Stromal cell of bone marrow (primary cell): ENCODE measurements at regions not wholly inside any gene's neighbourhood (a gene's known extent, or its start where the extent isn't known, plus 50 kb on each side); places are given as distances from the start of the nearest gene placed in this dataset.
"Not testable (repeated sequence)": the region's sequence is repeated elsewhere in the genome, so short reads cannot be mapped to it uniquely, and the experiment has no call there.

Source experiments
- DNase-seq: peaks from one replicate; pipeline ENCODE4 v3.0.0-alpha.2; 2012; ENCODE audit warnings: low read depth

GRCh38 chr1:67902546-67903223, 69.4 kb upstream of the GNG12 start:
- not testable (repeated sequence) for DNase-seq

GRCh38 chr1:67898033-67898726, 64.9 kb upstream of the GNG12 start:
- no peak for DNase-seq

- peak; percentile 15 for DNase-seq
Measured at GRCh38 chr1:67897270-67897949, 64.1 kb upstream of the GNG12 start.

- DNase-seq, result no peak
Measured at GRCh38 chr1:67896826-67897225, 63.6 kb upstream of the GNG12 start.

- DNase-seq, result no peak
Measured at GRCh38 chr1:67894981-67895735, 61.9 kb upstream of the GNG12 start.

- DNase-seq, result no peak
Measured at GRCh38 chr1:67893126-67893495, 59.8 kb upstream of the GNG12 start.

GRCh38 chr1:67892476-67893125, 59.3 kb upstream of the GNG12 start:
- peak; percentile 11 for DNase-seq

- DNase-seq, result no peak
Measured at GRCh38 chr1:67890857-67891256, 57.6 kb upstream of the GNG12 start.

GRCh38 chr1:67889953-67890567, 56.8 kb upstream of the GNG12 start:
- peak; percentile 80 for DNase-seq

- no peak for DNase-seq
Measured at GRCh38 chr1:67889466-67889865, 56.2 kb upstream of the GNG12 start.

GRCh38 chr1:67888216-67889106, 55.2 kb upstream of the GNG12 start:
- no peak for DNase-seq

- DNase-seq, result no peak
Measured at GRCh38 chr1:67887146-67887545, 53.9 kb upstream of the GNG12 start.

GRCh38 chr1:67886076-67886475, 52.8 kb upstream of the GNG12 start:
- DNase-seq, result no peak

- peak; percentile 87 for DNase-seq
Measured at GRCh38 chr1:67883069-67883468, 49.8 kb upstream of the GNG12 start.
